ENCODE measurements at regions not wholly inside any gene's neighbourhood (a gene's known extent, or its start where the extent isn't known, plus 50 kb on each side); places are given as distances from the start of the nearest gene placed in this dataset.

GRCh38 chr2:242022550-242023290 is 153.2 kb downstream of the RTP5 start:
- ChIA-PET CTCF (ENCODE audit: unreplicated experiment) (interaction anchor here (0.6 to 0.8 kb wide), 2 partner anchors 31 to 38 kb away, joined by 3 to 4 read pairs; no protein-coding TSS in a partner anchor), POLR2A (interaction anchor here (0.6 to 1.4 kb wide), 2 partner anchors 12 to 15 kb away, joined by 3 to 5 read pairs; no protein-coding TSS in a partner anchor)
- no peak overlapping the region for H3K4me3 ChIP-seq (ENCODE audit: low read depth, low read length, poor library complexity, severe bottlenecking)
- H3K9me2 ChIP-seq (ENCODE audit: insufficient read depth, low read length) = no peaks in the 10 kb centered on the region
- H3K27ac ChIP-seq (ENCODE audit: low read depth, low read length, poor library complexity, severe bottlenecking) = no peak overlapping the region
- H4K20me1 ChIP-seq (ENCODE audit: insufficient read depth, low read length) = no peaks in the 10 kb centered on the region
- peak; percentile 11 for DNase-seq (ENCODE audit: low spot score)
- intact Hi-C loops (cut with micrococcal nuclease; ENCODE audit: unreplicated experiment) = no loop called here
- no peaks in the 10 kb centered on the region for H3K4me1 ChIP-seq (ENCODE audit: insufficient read depth, low read length, poor library complexity, severe bottlenecking)
- TF ChIP-seq EZH2phosphoT487 (IDR thresholded peaks at IDR 0.05; ENCODE audit: borderline replicate concordance, low read depth, low read length) = no peak
- peak; percentile 34; the same call in 1 of the 2 replicates for TF ChIP-seq CTCF (conservative IDR thresholded peaks at IDR 0.05; ENCODE audit: low read length)
- no peaks in the 10 kb centered on the region for H3K36me3 ChIP-seq (ENCODE audit: insufficient read depth, low read length)
- no peaks in the 10 kb centered on the region for H3K79me2 ChIP-seq (ENCODE audit: insufficient read depth, low read depth, low read length)
- no peak overlapping the region for H2AFZ ChIP-seq (ENCODE audit: low read length)
- H3K9me3 ChIP-seq (ENCODE audit: low read length) = no peaks in the 10 kb centered on the region
- BruUV-seq (replicated peaks) = no TSS peak
- H3K4me2 ChIP-seq (ENCODE audit: low read length) = no peak overlapping the region

GRCh38 chr2:242024751-242025355 is 155.3 kb downstream of the RTP5 start:
- no peak for TF ChIP-seq EZH2phosphoT487 (IDR thresholded peaks at IDR 0.05; ENCODE audit: borderline replicate concordance, low read depth, low read length)
- no peak for TF ChIP-seq CTCF (conservative IDR thresholded peaks at IDR 0.05; ENCODE audit: low read length)
- H3K4me1 ChIP-seq (ENCODE audit: insufficient read depth, low read length, poor library complexity, severe bottlenecking) = no peaks in the 10 kb centered on the region
- DNase-seq (ENCODE audit: low spot score) = no peak
- no peak overlapping the region for H3K4me3 ChIP-seq (ENCODE audit: low read depth, low read length, poor library complexity, severe bottlenecking)
- no peaks in the 10 kb centered on the region for H3K9me3 ChIP-seq (ENCODE audit: low read length)
- intact Hi-C loops (cut with micrococcal nuclease; ENCODE audit: unreplicated experiment) = no loop called here
- no peak overlapping the region for H3K4me2 ChIP-seq (ENCODE audit: low read length)
- no peaks in the 10 kb centered on the region for H4K20me1 ChIP-seq (ENCODE audit: insufficient read depth, low read length)
- ChIA-PET CTCF (ENCODE audit: unreplicated experiment) (no interaction called here), POLR2A (no interaction called here)
- H3K79me2 ChIP-seq (ENCODE audit: insufficient read depth, low read depth, low read length) = no peaks in the 10 kb centered on the region
- H2AFZ ChIP-seq (ENCODE audit: low read length) = no peak overlapping the region
- BruUV-seq (replicated peaks) = no TSS peak
- no peaks in the 10 kb centered on the region for H3K9me2 ChIP-seq (ENCODE audit: insufficient read depth, low read length)
- no peaks in the 10 kb centered on the region for H3K36me3 ChIP-seq (ENCODE audit: insufficient read depth, low read length)
- no peak overlapping the region for H3K27ac ChIP-seq (ENCODE audit: low read depth, low read length, poor library complexity, severe bottlenecking)
